ENCODE measurements at regions not wholly inside any gene's neighbourhood (a gene's known extent, or its start where the extent isn't known, plus 50 kb on each side); places are given as distances from the start of the nearest gene placed in this dataset.

GRCh38 chr6:3594201-3594600, 137.4 kb upstream of the SLC22A23 start:
- no peak for DNase-seq (ENCODE audit: low read depth in 2 of 3, low spot score in 2 of 3)

- no peak for DNase-seq (ENCODE audit: low read depth in 2 of 3, low spot score in 2 of 3)
These were observed 136.3 kb upstream of the SLC22A23 start for GRCh38 chr6:3593161-3593560.

GRCh38 chr6:3592371-3592941, 135.6 kb upstream of the SLC22A23 start:
- no peak for DNase-seq (ENCODE audit: low read depth in 2 of 3, low spot score in 2 of 3)

GRCh38 chr6:3591970-3592369, 135.1 kb upstream of the SLC22A23 start:
- no peak for DNase-seq (ENCODE audit: low read depth in 2 of 3, low spot score in 2 of 3)

- DNase-seq (ENCODE audit: low read depth in 2 of 3, low spot score in 2 of 3) = no peak
These were observed 130.8 kb upstream of the SLC22A23 start for GRCh38 chr6:3587660-3588059.

GRCh38 chr6:3585320-3585935, 128.6 kb upstream of the SLC22A23 start:
- no peak for DNase-seq (ENCODE audit: low read depth in 2 of 3, low spot score in 2 of 3)

GRCh38 chr6:3584606-3585005, 127.8 kb upstream of the SLC22A23 start:
- no peak for DNase-seq (ENCODE audit: low read depth in 2 of 3, low spot score in 2 of 3)

- no peak for DNase-seq (ENCODE audit: low read depth in 2 of 3, low spot score in 2 of 3)
These were observed 124.6 kb upstream of the SLC22A23 start for GRCh38 chr6:3581469-3581868.

GRCh38 chr6:3579652-3580175, 122.9 kb upstream of the SLC22A23 start:
- no peak for DNase-seq (ENCODE audit: low read depth in 2 of 3, low spot score in 2 of 3)

GRCh38 chr6:3578981-3579380, 122.1 kb upstream of the SLC22A23 start:
- no peak for DNase-seq (ENCODE audit: low read depth in 2 of 3, low spot score in 2 of 3)

GRCh38 chr6:3577517-3577916, 120.7 kb upstream of the SLC22A23 start:
- no peak for DNase-seq (ENCODE audit: low read depth in 2 of 3, low spot score in 2 of 3)

GRCh38 chr6:3575701-3576100, 118.9 kb upstream of the SLC22A23 start:
- DNase-seq (ENCODE audit: low read depth in 2 of 3, low spot score in 2 of 3) = no peak

GRCh38 chr6:3575166-3575565, 118.3 kb upstream of the SLC22A23 start:
- DNase-seq (ENCODE audit: low read depth in 2 of 3, low spot score in 2 of 3) = no peak

- DNase-seq (ENCODE audit: low read depth in 2 of 3, low spot score in 2 of 3) = no peak
These were observed 116.8 kb upstream of the SLC22A23 start for GRCh38 chr6:3573670-3574069.

- no peak for DNase-seq (ENCODE audit: low read depth in 2 of 3, low spot score in 2 of 3)
These were observed 115.0 kb upstream of the SLC22A23 start for GRCh38 chr6:3571836-3572235.

GRCh38 chr6:3571250-3571681, 114.4 kb upstream of the SLC22A23 start:
- DNase-seq (ENCODE audit: low read depth in 2 of 3, low spot score in 2 of 3) = no peak

GRCh38 chr6:3569816-3570215, 113.0 kb upstream of the SLC22A23 start:
- no peak for DNase-seq (ENCODE audit: low read depth in 2 of 3, low spot score in 2 of 3)

GRCh38 chr6:3568396-3569082, 111.7 kb upstream of the SLC22A23 start:
- no peak for DNase-seq (ENCODE audit: low read depth in 2 of 3, low spot score in 2 of 3)

- no peak for DNase-seq (ENCODE audit: low read depth in 2 of 3, low spot score in 2 of 3)
These were observed 110.0 kb upstream of the SLC22A23 start for GRCh38 chr6:3566812-3567211.

GRCh38 chr6:3565291-3565690, 108.4 kb upstream of the SLC22A23 start:
- DNase-seq (ENCODE audit: low read depth in 2 of 3, low spot score in 2 of 3) = no peak

GRCh38 chr6:3561725-3562124, 104.9 kb upstream of the SLC22A23 start:
- no peak for DNase-seq (ENCODE audit: low read depth in 2 of 3, low spot score in 2 of 3)

- no peak for DNase-seq (ENCODE audit: low read depth in 2 of 3, low spot score in 2 of 3)
These were observed 103.4 kb upstream of the SLC22A23 start for GRCh38 chr6:3560211-3560610.

All from activated CD8-positive, alpha-beta memory T cell treated with anti-CD3 and anti-CD28 coated beads for 48 hours (primary cell).